GM19351 (cell line): ENCODE measurements at regions not wholly inside any gene's neighbourhood (a gene's known extent, or its start where the extent isn't known, plus 50 kb on each side); places are given as distances from the start of the nearest gene placed in this dataset.

Source experiments
- ATAC-seq: cut with Tn5 transposase; IDR thresholded peaks from one replicate; pipeline ENCODE4 v1.9.1; 2021; ENCODE audit warnings: mild to moderate bottlenecking, moderate library complexity; ENCODE audit not compliant: unreplicated experiment

DNA sequence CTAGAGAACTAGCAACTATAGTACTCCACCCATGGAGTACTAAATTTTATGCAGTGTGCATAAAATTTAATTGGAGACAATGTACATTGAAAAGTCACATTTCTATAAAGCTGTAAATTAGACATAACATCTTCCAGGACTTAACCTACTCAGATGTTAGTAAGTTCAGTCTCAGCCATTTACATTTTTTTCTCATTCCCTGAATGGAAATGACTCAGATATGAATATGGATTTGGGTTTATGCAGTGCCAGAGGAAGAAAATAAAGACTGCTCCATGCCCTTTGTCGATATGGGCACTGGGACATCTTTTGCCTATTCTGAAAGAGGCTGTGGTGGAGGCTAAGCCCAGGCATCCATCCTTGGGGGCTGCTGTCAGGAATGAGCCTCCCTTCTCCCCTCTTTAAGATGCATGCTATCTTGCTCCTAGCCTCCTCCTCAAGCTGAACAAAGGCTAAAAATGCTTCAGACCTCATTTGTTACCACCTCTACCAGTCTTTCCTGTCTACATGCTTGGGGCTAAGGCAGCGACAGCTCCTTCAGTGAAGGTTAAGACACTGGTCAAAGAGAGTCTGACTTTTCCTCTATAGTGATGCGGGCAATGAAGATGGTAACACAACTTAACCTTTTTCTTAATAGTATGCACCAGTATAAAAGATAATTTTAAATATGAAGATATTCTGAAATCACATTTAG lies 486.8 kb upstream of the ANKRD30A start:
- ATAC-seq, result no peak

- no peak for ATAC-seq
Observed at GRCh38 chr10:36636879-36637278, 488.5 kb upstream of the ANKRD30A start.

DNA sequence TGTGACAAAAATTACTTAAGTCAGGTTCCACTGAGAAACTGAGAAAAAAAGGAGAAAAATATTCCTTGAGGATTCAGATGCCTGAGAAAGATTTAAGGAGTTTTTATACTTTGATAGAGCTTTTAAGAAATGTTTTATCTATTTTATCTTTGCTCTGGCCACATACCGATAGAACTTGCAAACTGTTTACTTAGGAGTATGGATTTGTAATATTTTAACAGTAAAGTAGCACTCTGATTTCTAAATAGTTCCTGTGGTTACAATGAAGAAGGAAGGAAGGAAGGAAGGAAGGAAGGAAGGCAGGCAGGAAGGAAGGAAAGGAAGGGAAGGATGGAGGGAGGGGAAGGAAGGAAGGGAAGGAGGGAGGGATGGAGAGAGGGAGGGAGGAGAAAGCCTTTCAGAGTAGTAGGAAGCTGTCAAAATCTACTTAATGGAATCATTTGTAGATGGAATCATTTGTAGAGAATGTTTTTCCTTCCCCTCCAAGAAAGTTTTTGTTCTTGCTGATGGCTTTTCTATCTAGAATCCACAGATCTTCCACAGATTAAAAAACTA lies 489.0 kb upstream of the ANKRD30A start:
- ATAC-seq, result no peak

- ATAC-seq, result no peak
Observed at GRCh38 chr10:36634916-36635315, 490.5 kb upstream of the ANKRD30A start.

DNA sequence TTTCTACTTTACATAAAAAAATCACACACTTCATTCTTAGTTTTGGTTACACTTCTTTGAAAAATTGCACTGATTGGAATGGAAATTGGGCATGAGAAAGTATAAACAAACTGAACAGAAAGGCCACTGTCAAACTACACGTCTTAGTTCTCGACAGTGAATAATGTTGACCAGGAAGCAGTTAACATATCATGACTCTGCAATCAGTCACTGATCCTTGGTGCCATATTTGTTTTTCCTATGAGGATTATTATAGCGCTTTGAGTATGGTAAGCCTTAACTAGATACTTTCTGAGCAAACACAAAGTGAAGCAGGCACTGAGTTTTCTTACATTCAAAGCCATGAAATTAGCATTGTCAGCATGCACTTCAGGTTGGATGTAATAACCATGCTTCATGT lies 495.1 kb upstream of the ANKRD30A start:
- ATAC-seq, result no peak

GRCh38 chr10:36629476-36629875 lies 495.9 kb upstream of the ANKRD30A start:
- no peak for ATAC-seq

DNA sequence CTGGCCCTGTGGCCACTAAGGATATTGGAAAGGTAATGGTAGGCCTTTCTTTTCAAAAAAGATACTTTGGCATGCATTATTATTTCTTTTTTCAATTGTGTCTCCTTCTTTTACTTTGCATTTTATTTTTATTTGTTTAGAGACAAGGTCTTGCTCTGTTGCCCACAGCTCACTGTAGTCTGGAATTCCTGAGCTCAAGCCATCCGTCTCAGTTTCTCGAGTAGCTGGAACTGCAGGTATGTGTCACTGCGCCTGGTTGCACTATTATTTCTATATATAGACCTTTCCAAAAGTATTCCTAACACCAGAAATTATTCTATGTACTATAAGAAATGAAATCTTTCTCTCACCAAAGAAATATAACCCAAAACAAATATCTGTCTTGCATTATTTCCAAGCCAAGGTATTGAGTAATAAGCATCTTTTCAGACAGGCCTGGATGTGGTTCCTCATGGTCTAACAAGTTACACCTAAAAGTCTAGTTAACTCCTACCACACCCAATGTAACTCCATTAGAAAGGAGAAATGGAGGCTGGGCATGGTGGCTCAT lies 500.8 kb upstream of the ANKRD30A start:
- ATAC-seq, result no peak

GRCh38 chr10:36621346-36621745 lies 504.1 kb upstream of the ANKRD30A start:
- no peak for ATAC-seq

GRCh38 chr10:36612436-36612835 lies 513.0 kb upstream of the ANKRD30A start:
- no peak for ATAC-seq

DNA sequence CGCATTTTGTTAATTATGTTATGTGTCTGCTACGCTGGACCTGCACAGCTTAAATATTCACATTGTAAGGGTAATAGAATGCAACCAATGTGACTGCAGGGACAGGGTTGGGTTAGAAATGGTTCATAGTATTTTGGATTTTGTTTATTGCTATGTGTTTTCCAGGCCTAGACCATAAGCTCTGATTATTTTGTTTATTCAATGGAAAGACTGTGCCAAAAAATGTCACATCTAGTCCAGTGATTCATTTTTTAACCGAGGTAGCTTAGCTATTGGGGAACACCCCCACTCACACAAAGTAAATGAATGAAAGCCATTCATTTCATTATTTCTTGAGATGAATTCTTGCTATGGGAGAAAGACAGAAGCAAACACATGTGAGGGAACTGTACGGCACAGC lies 516.5 kb upstream of the ANKRD30A start:
- no peak for ATAC-seq

DNA sequence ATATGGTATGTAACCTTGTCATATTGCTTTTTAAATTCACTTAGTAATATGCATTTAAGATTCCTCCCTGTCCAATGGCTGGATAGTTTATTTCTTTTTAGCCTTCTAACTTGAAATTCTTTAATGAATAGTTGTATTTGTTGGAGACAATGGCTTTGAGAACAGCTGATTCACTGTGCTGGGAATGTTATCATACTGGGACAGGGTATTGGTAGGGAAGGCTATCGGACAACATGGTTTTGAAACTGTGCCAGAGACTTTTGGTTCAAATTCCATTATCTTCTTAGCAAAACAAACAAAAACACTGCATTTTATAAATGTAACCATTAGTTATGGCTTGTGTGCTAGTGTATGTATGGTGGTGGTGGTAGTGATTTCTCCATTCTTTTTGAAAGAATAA lies 517.1 kb upstream of the ANKRD30A start:
- no peak for ATAC-seq

- no peak for ATAC-seq
Observed at GRCh38 chr10:36606234-36606839, 519.1 kb upstream of the ANKRD30A start.

- no peak for ATAC-seq
Observed at GRCh38 chr10:36604316-36604715, 521.1 kb upstream of the ANKRD30A start.

DNA sequence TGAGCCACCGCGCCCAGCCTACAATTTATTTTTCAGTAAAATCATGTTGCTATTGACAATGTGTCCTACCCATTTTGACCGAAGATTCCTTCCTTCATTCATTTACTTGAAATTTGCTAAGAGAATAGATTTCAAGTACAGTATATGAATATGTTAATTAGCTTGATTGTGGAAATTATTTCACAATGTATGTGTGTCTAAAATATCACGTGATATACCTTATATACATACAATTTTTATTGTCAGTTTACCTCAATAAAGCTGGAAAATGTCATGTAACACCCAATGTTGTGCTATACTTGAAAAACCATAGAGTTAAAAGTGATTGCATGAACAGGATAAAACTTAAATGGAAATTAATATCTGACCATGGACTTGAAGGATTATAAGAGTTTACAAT lies 521.7 kb upstream of the ANKRD30A start:
- ATAC-seq, result no peak

DNA sequence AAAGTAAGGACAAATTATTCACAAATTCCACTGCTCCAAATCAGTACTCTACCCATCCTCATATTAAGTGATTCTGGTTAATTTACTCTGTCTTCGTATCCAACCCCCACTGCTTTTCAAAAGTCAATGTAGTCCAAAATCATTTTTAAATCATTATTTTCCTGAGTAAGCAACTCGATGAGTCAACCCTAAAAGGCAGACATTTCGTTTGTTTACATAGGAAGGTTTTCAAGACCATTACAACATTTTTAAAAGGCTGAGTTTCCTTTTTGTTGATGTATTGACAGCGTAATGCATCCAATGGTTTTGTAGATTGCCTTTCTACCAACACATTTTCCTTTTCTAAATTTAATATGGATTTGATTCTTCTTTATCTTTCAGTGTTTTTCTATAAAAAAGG lies 523.0 kb upstream of the ANKRD30A start:
- no peak for ATAC-seq

- no peak for ATAC-seq
Observed at GRCh38 chr10:36597756-36598320, 527.6 kb upstream of the ANKRD30A start.

DNA sequence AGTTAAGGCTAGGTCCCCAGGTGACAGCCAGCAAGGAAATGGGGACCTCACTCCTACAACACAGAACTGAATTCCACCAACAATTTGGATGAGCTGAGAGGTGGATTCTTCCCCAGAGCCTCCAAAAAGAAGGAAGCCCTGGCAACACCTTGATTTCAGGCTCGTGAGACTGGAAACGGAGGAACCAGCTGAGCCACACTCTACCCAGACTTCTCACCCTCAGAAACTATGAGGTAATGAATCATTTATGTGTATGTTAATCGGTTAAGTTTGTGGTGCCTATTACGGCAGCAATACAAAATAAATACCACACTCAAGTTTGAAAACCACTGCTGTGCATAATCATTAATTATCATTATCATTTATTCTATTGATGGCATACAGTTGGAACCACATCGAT lies 532.4 kb upstream of the ANKRD30A start:
- ATAC-seq, result no peak

DNA sequence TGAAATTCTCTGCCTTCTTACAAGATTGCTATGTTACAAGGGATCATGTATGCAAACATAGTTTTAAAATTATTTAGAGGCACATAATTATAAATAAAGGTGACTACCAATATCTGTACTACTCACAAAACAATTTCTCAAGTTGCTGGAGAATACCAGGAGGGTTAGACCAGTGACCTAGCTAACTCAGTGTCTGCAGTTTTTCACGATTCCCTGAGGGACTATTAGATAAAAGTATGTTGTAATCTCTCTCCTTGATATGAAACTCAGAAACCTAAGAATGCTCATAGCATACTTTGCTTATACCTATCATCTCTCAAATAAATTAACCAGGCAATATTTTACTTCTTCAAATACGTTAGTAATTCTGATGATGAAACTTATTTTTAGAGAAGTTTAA lies 534.0 kb upstream of the ANKRD30A start:
- ATAC-seq, result no peak

DNA sequence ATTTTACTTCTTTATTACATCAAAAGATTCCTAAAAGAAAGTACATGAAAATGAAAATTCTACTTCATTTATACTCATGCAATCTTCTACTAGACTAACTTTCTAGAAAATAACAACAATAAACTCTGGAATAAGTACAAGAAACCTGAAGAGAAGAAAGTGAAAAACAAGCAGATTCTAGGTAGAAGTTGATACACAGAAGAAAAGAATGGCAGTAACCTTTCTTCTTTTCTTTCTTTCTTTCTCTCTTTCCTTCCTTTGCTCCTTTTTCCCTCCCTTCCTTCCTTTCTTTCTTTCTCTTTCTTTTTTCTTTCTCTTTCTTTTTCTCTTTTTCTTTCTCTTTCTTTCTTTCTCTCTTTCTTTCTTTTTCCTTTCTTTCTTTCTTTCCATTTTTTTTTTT lies 541.7 kb upstream of the ANKRD30A start:
- no peak for ATAC-seq

DNA sequence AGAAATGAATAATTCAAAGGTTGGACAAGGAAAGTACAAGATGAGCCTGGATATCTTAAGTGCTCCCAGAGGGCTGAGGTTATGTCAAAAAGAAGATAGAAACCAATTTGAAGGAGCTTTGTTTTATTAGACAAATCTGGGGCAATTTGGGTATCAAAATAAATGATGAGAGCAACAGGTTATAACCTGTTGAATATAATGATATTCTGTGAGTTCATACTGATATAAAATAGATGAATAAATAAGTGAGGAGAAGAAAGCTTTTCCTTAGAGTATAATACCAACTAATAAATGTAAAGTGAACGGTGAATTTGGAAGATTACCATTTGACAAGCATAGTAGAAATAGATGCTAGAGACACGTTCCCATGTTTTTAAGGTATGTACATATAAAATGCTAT lies 544.2 kb upstream of the ANKRD30A start:
- no peak for ATAC-seq

GRCh38 chr10:36578306-36578705 lies 547.1 kb upstream of the ANKRD30A start:
- no peak for ATAC-seq

DNA sequence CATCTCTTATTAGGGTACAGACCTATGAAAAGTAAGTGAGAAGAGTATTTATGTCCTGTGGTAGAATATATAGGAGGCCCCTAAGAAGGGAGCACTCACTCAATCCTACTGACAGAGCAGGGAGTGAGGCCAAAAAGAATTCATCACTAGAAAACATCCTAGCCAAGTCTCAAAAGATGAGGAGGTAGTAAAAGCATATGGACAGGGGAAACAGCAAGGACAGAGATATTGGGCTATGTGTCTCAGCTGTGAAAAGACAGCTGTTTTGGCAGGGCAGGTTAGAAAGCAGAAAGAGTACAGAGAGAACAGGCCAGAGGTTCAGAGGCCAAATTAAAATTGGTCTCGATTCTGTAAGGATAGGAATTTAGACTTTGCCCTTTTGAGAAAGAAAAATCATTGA lies 548.3 kb upstream of the ANKRD30A start:
- ATAC-seq, result no peak
